GM21529 (cell line): ENCODE measurements at regions not wholly inside any gene's neighbourhood (a gene's known extent, or its start where the extent isn't known, plus 50 kb on each side); places are given as distances from the start of the nearest gene placed in this dataset.
"Not testable (repeated sequence)": the region's sequence is repeated elsewhere in the genome, so short reads cannot be mapped to it uniquely, and the experiment has no call there.

ENCODE experiments used
- ATAC-seq: cut with Tn5 transposase; IDR thresholded peaks from one replicate; pipeline ENCODE4 v1.9.1; 2021; ENCODE audit not compliant: unreplicated experiment

- no peak for ATAC-seq
Observed at GRCh38 chr5:142259758-142260157, 65.1 kb downstream of the SPRY4 start.

GRCh38 chr5:142255831-142256230, 69.0 kb downstream of the SPRY4 start:
- no peak for ATAC-seq

GRCh38 chr5:142254431-142254830, 70.4 kb downstream of the SPRY4 start:
- no peak for ATAC-seq

- no peak for ATAC-seq
Observed at GRCh38 chr5:142253938-142254337, 70.9 kb downstream of the SPRY4 start.

GRCh38 chr5:142250119-142250518, 74.7 kb downstream of the SPRY4 start:
- ATAC-seq = no peak

GRCh38 chr5:142248853-142249462, 75.9 kb downstream of the SPRY4 start:
- no peak for ATAC-seq

- ATAC-seq = no peak
Observed at GRCh38 chr5:142246258-142246657, 78.6 kb downstream of the SPRY4 start.

- no peak for ATAC-seq
Observed at GRCh38 chr5:142245786-142246185, 79.0 kb downstream of the SPRY4 start.

- ATAC-seq = no peak
Observed at GRCh38 chr5:142244440-142244839, 80.4 kb downstream of the SPRY4 start.

GRCh38 chr5:142242272-142242671, 82.5 kb downstream of the SPRY4 start:
- ATAC-seq = no peak

GRCh38 chr5:142239394-142240159, 85.2 kb downstream of the SPRY4 start:
- ATAC-seq = no peak

GRCh38 chr5:142237707-142238106, 87.1 kb downstream of the SPRY4 start:
- ATAC-seq = no peak

GRCh38 chr5:142236673-142237290, 88.0 kb downstream of the SPRY4 start:
- not testable (repeated sequence) for ATAC-seq

GRCh38 chr5:142235870-142236672, 88.8 kb downstream of the SPRY4 start:
- ATAC-seq = no peak

GRCh38 chr5:142235050-142235797, 89.6 kb downstream of the SPRY4 start:
- ATAC-seq = no peak

- no peak for ATAC-seq
Observed at GRCh38 chr5:142233083-142234032, 91.5 kb downstream of the SPRY4 start.

- not testable (repeated sequence) for ATAC-seq
Observed at GRCh38 chr5:142230949-142231348, 93.9 kb downstream of the SPRY4 start.

- no peak for ATAC-seq
Observed at GRCh38 chr5:142225141-142225540, 99.7 kb downstream of the SPRY4 start.

GRCh38 chr5:142222866-142223558, 101.8 kb downstream of the SPRY4 start:
- ATAC-seq = peak; percentile 19
